WI38 (cell line): ENCODE measurements at regions not wholly inside any gene's neighbourhood (a gene's known extent, or its start where the extent isn't known, plus 50 kb on each side); places are given as distances from the start of the nearest gene placed in this dataset.

ENCODE experiments used
- H3K4me3 ChIP-seq: 2 replicates; pipeline ENCODE4 v1.5.1; 2011; ENCODE audit warnings: low read depth, mild to moderate bottlenecking, control low read depth, low read length
- CTCF ChIP-seq: IDR thresholded peaks from 2 replicates; pipeline ENCODE4 v1.5.1; 2012; ENCODE audit warnings: low read depth, mild to moderate bottlenecking, control low read depth, low read length

GRCh38 chr13:58579468-58579867 lies 947.9 kb downstream of the PCDH17 start:
- no peak for TF ChIP-seq CTCF
- no peak overlapping the region for H3K4me3 ChIP-seq

GRCh38 chr13:58583966-58584365 lies 952.4 kb downstream of the PCDH17 start:
- no peak for TF ChIP-seq CTCF
- no peak overlapping the region for H3K4me3 ChIP-seq

GRCh38 chr13:58584610-58585009 lies 953.1 kb downstream of the PCDH17 start:
- TF ChIP-seq CTCF = no peak
- no peak overlapping the region for H3K4me3 ChIP-seq

- no peak for TF ChIP-seq CTCF
- H3K4me3 ChIP-seq = no peak overlapping the region
These were observed 955.6 kb downstream of the PCDH17 start for GRCh38 chr13:58587183-58587582.

- TF ChIP-seq CTCF = no peak
- no peak overlapping the region for H3K4me3 ChIP-seq
These were observed 960.5 kb downstream of the PCDH17 start for GRCh38 chr13:58592052-58592451.

- no peak overlapping the region for H3K4me3 ChIP-seq
- TF ChIP-seq CTCF = no peak
These were observed 961.2 kb downstream of the PCDH17 start for GRCh38 chr13:58592786-58593185.

- TF ChIP-seq CTCF = no peak
- H3K4me3 ChIP-seq = no peak overlapping the region
These were observed 963.4 kb downstream of the PCDH17 start for GRCh38 chr13:58594747-58595600.
